HL-60 (cell line): ENCODE measurements at regions not wholly inside any gene's neighbourhood (a gene's known extent, or its start where the extent isn't known, plus 50 kb on each side); places are given as distances from the start of the nearest gene placed in this dataset.
"Not testable (repeated sequence)": the region's sequence is repeated elsewhere in the genome, so short reads cannot be mapped to it uniquely, and the experiment has no call there.

Experiments used
- DNase-seq, 2 experiments: peaks; one replicate each; pipeline ENCODE4 v3.0.0-alpha.2; 2010 to 2020; ENCODE audit warnings: low read depth in 1 of 2, low spot score in 1 of 2
- H3K27ac ChIP-seq: fragments of 250-450 bp; sonication (Bioruptor Pico); replicated peaks from 2 replicates; pipeline ENCODE4 v1.5.1; 2020; ENCODE audit warnings: mild to moderate bottlenecking, moderate library complexity
- H3K27me3 ChIP-seq: fragments of 250-450 bp; sonication (Bioruptor Pico); 2 replicates; pipeline ENCODE4 v1.5.1; 2021; ENCODE audit warnings: mild to moderate bottlenecking, moderate library complexity; ENCODE audit not compliant: insufficient read depth, poor library complexity, severe bottlenecking
- H3K4me3 ChIP-seq: replicated peaks from 2 replicates; pipeline ENCODE4 v1.5.1; 2011; ENCODE audit warnings: mild to moderate bottlenecking, control low read depth, low read length; ENCODE audit not compliant: insufficient read depth
- CTCF ChIP-seq: IDR thresholded peaks from one replicate; pipeline ENCODE4 v1.5.1; 2011; ENCODE audit warnings: low read length, control low read depth, inconsistent platforms; ENCODE audit not compliant: insufficient read depth
- GABPA ChIP-seq: IDR thresholded peaks from 2 replicates; pipeline ENCODE4 v1.6.1; 2012; ENCODE audit warnings: low read depth
- POLR2AphosphoS5 ChIP-seq: IDR thresholded peaks from 2 replicates; pipeline ENCODE4 v1.6.1; 2012; ENCODE audit warnings: low read depth
- REST ChIP-seq: IDR thresholded peaks from 2 replicates; pipeline ENCODE4 v1.6.1; 2012; ENCODE audit warnings: low read depth; ENCODE audit not compliant: insufficient replicate concordance
- SPI1 ChIP-seq: IDR thresholded peaks from 2 replicates; pipeline ENCODE4 v1.6.1; 2012; ENCODE audit warnings: low read depth, mild to moderate bottlenecking, borderline replicate concordance

- no peak for DNase-seq
- no peak overlapping the region for H3K27ac ChIP-seq
- H3K27me3 ChIP-seq, result no peaks in the 10 kb centered on the region
- no peak for TF ChIP-seq CTCF
- TF ChIP-seq SPI1, result no peak
- no peak for TF ChIP-seq POLR2AphosphoS5
- TF ChIP-seq GABPA, result no peak
- TF ChIP-seq REST, result no peak
- H3K4me3 ChIP-seq, result no peak overlapping the region
Observed at GRCh38 chr14:104307246-104307626, 168.8 kb downstream of the KIF26A start.

- no peaks in the 10 kb centered on the region for H3K27me3 ChIP-seq
- no peak for DNase-seq
Observed at GRCh38 chr14:104307627-104308401, 169.4 kb downstream of the KIF26A start.

GRCh38 chr14:104308534-104308933 lies 170.1 kb downstream of the KIF26A start:
- H3K4me3 ChIP-seq, H3K27ac ChIP-seq, H3K27me3 ChIP-seq, DNase-seq: not testable (repeated sequence)

More at GRCh38 chr14:104307627-104308401, 169.4 kb downstream of the KIF26A start:
- Histone ChIP-seq H3K4me3 (no peak overlapping the region), H3K27ac (no peak overlapping the region)
- TF ChIP-seq GABPA (no peak), CTCF (no peak), SPI1 (no peak), POLR2AphosphoS5 (no peak), REST (no peak)

GRCh38 chr14:104309657-104310369 lies 171.4 kb downstream of the KIF26A start:
- DNase-seq, result no peak
- Histone ChIP-seq H3K27me3 (no peaks in the 10 kb centered on the region), H3K27ac (no peak overlapping the region), H3K4me3 (no peak overlapping the region)
- no peak for TF ChIP-seq GABPA
- TF ChIP-seq REST, result no peak
- no peak for TF ChIP-seq SPI1
- no peak for TF ChIP-seq CTCF
- TF ChIP-seq POLR2AphosphoS5, result no peak
